GM10266 (cell line): ENCODE measurements at regions not wholly inside any gene's neighbourhood (a gene's known extent, or its start where the extent isn't known, plus 50 kb on each side); places are given as distances from the start of the nearest gene placed in this dataset.
"Not testable (repeated sequence)": the region's sequence is repeated elsewhere in the genome, so short reads cannot be mapped to it uniquely, and the experiment has no call there.

Source experiments
- DNase-seq: peaks from one replicate; pipeline ENCODE4 v3.0.0; 2012; ENCODE audit errors: extremely low spot score
- TF ChIP-seq, protein P1 (sequence below): IDR thresholded peaks from 2 replicates; pipeline ENCODE4 v1.5.1; 2012; ENCODE audit warnings: mild to moderate bottlenecking, low read depth; ENCODE audit not compliant: control insufficient read depth, insufficient read depth; ENCODE audit errors: missing control alignments

DNA sequence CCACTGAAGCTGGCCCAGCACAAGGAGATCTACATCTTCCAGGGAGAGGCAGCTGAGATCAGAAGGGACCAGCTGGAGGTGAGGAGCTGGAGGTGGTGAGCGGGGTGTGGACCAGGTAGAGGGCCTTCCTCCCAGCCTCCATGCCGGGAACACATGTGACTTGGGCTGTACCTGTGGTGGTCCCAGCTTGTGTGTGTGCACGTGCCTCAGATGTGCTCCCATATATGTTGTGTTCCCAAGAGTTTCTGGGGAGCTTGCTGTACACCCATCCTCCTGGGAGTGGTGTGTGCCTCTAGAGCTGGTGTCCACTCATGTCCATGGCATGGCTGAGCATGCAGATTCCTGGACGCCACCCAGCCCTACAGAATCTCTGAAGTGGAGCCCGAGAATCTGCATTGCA is 183.7 kb upstream of the AKAP13 start:
- not testable (repeated sequence) for DNase-seq

DNA sequence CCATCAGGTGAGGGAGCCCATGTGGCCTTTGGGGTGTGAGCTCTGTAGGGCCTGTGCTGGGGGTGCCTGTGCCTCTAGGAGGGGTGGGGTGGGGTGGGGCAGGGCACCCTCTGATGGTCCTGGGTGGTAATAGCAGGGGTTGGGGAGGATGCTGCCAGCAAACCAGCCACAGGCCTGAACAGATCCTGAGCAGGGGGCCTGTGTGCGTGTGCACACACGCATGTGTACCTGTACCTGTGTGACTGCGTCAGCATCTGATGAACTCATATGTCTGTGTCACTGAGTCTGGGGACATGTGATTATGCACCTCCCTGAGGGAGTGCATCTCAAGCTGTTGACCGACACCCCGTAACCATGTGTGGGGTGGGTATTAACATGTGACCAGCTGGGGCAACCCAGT is 182.8 kb upstream of the AKAP13 start:
- DNase-seq: not testable (repeated sequence)

DNA sequence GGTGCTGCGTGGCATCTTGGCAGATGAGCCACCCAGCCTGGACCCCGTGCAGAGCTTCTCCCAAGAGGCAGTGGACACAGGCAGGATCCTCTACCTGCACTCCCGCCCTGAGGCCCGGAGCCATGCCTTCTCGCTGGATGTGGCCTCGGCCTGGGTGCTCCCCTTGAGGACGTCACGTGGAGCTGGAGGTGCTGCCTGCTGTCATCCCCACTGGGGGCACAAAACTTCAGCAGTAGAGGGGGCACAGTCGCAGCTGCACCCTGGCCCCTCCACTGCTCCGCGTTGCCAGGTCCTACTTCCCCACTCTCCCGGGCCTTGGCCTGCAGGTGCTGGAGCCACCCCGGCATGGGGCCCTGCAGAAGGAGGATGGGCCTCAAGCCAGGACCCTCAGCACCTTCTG is 182.0 kb upstream of the AKAP13 start:
- DNase-seq: not testable (repeated sequence)

DNA sequence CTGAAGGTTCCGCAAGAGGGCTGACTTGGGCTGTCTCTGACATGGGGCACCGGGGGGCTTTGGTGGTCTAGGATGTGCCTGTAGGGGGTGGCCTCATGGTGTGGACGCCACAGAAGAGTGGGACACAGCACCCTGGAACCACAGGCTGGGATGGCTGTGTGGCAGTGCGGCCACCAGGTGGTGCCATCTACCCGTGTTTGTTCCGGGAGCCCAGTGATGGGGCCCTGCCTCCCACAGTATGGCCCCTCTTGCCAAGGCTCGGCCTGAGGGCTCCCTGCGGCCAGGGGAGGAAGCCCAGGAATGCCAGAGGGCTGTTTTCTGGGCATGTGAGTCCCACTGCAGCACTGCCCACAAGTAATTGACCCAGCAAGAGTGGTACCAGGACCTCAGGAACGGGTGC is 180.2 kb upstream of the AKAP13 start:
- not testable (repeated sequence) for DNase-seq
- TF ChIP-seq, protein P1, sequence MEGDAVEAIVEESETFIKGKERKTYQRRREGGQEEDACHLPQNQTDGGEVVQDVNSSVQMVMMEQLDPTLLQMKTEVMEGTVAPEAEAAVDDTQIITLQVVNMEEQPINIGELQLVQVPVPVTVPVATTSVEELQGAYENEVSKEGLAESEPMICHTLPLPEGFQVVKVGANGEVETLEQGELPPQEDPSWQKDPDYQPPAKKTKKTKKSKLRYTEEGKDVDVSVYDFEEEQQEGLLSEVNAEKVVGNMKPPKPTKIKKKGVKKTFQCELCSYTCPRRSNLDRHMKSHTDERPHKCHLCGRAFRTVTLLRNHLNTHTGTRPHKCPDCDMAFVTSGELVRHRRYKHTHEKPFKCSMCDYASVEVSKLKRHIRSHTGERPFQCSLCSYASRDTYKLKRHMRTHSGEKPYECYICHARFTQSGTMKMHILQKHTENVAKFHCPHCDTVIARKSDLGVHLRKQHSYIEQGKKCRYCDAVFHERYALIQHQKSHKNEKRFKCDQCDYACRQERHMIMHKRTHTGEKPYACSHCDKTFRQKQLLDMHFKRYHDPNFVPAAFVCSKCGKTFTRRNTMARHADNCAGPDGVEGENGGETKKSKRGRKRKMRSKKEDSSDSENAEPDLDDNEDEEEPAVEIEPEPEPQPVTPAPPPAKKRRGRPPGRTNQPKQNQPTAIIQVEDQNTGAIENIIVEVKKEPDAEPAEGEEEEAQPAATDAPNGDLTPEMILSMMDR: peak; percentile 14

DNA sequence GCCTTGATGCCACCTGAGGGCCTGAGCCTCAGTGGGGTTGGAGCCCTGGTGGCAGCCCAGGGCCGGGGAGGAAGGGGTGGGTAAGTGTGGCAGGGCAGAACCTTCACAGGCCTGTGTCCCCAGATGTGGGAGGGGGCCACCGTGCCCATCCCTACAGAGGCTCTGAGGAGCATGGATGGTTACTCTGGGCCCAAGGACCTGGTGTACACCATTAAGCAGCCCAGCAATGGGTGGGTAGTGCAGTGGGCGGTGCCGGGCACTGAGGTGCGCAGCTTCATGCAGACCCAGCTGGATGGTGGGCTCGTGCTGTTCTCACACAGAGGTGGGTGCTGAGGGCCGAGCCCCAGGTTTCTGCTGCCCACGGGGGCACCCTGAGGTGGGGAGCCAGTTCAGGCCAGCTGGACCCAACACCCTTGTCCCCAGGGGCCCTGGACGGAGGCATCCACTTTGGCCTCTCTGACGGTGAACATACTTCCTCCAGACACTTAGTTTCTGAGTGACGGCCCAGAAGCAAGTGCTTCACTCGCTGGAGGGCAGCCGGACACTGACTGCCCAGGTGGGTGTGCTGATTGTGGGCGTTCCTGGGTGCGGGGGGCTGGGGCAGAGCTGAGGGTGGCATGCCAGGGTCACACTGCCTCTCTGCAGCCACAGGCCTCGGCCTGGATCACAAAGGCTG is 179.1 kb upstream of the AKAP13 start:
- not testable (repeated sequence) for DNase-seq

DNA sequence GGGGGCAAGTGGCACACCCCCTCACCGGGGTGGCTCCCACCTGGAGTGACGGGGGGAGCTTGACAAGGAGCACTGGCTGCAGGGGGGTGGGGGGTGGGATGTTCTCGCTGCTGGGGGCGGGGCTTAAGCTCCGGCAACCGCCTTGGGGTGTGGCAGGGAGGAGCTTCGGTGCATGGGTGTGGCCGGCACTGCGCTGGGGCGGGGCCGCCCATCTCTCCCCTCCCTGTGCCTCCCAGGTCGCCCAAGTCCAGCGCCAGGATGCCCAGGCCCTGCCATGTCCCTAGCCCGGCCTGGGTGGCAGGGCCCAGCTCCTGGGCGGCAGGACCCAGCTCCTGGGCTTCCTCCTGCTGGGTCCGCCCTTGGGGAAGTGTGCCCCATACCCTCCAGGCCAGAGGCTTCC is 175.9 kb upstream of the AKAP13 start:
- DNase-seq: not testable (repeated sequence)

DNA sequence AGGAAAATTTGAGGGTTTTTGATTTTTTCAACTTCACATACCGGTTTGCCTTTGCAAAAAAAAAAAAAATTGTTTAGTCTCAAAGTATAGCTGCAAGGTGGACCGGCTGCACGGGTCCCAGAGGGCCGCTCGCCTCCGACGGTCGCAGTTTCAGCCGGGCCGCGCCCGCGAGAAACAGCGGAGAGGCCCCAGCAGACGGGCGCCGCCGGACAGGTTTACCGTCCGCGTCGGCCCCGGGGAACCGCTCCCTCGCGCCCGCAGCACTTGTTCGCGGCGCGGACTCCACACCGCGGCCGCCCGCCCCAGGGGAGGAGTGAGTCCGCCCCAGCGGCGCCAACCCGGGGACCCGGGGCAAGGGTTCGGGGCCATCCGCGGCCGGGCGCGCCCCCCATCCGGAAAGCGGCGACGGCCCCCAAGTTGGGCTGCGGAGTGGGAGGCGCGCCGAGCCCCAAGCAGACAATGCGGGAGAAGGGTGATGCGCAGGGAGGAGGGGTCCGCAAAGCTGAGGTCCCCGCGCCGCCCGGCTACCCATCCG is 146.5 kb upstream of the AKAP13 start:
- not testable (repeated sequence) for DNase-seq

DNA sequence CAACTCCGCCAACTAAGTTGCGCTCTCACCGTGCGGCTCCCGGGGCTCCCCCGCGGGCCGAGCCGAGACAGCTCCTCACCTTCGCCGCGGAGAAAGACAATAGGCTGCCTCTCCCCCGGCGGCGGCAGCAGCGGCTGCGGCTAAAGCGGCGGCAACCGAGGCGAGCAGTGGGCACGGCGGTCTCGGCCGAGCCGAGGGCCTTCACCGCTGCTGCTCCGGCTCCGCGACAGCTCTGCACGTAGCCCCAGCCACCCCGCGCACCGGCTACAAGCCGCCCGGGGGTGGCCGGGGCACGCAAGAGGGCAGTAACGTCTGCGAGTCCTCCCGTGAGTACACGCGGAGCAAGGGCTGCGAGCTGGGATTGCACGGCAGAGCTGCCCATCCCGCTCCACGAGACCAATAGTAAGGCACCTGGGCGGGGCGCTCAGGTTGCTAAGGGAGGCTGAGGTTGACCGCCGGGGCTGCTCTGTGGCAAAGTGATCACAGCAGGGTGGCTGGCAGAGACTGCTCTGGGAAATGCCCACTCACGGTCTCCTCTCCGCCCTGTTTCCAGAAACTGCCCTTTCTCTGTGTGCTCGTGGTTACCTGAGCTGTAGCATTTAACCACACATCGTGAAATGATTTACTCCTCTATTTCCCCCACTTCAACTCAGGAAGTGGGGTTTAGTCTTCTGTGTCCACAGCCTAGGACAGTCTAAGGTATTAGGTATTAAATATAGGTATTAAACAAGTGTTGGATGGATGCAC is 145.8 kb upstream of the AKAP13 start:
- not testable (repeated sequence) for DNase-seq

DNA sequence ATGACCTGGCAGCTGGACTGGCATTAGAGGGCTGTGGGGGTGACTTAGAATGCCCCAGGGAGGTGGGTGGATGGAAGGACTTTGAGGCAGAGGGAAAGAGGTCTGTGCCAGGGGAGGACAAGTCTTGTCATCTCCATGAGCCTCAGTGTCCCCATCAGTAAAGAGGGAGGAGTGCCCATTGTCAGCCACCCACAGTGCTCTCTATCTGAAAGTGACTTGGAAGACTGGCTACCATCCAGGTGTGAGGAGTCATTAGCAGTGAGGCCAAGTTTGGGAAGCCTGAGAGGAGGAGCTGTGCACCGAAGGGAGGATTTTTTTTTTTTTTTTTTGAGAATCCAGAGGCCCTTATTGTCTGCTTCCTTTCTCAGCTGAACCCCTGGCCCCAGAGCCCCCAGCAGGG is 136.3 kb upstream of the AKAP13 start:
- not testable (repeated sequence) for DNase-seq

DNA sequence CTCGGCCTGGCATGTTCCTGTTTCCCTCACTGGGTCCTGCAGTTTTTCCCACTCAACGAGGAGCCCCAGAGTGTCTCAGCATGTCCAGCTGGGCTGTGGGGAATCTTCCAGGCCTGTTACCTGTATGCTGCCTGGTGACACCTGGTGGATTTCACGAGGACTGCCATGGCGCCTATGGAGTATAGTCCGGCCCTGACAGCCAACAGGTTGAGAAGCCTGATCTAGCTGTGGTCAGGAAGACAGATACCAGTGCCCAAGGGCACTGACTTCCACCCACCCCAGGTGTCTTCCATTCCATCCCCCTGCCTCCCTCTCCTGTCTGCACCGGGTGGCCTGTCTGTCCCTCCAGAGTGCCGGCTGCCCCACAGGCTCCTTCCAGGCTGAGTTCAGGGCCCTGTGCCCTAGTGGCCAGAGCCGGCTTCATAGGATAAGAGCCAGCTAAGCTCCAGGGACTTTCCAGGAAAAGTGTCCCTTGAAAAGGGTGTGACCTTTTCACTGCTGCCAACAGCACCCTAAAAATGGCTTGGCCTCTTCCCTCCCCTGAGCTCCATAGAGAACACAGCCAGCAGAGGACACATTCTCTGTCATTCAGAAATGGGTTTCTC is 129.4 kb upstream of the AKAP13 start:
- not testable (repeated sequence) for DNase-seq
- TF ChIP-seq, protein P1: peak; percentile 8

DNA sequence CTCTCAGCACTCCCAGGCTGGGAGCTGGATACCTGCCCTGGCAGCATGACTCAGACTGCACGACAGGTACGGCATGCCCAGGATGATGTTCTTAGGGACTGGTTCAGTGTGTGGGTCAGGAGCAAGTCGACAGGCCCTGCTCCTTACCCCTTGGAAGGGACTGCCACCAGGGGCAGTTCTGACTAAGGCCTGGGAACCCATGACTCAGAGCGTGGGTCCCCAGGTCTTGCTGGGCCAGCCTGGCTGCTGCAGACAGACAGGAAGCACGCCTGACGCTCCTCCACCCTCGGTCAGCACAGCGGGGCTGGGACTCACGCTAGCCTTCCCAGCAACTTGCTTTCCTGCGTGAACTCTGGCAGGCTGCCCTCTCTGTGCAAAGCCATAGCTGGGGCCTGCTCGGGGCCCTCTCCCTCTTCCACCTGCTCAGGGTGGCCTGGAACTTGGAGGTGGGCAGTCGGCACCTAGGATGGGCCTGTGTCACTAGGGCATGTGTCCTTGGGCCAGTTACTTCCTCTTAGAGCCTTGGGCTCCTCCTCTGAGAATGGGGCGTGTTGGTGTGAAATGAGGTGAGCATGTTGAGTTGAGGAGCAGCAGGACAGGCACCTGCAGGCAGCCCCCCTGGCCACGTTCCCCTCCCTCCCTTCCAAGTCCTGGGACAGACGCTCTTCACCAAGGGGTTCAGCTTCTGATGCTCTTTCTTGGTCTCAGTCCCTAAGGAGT is 127.0 kb upstream of the AKAP13 start:
- DNase-seq: peak; percentile 36

DNA sequence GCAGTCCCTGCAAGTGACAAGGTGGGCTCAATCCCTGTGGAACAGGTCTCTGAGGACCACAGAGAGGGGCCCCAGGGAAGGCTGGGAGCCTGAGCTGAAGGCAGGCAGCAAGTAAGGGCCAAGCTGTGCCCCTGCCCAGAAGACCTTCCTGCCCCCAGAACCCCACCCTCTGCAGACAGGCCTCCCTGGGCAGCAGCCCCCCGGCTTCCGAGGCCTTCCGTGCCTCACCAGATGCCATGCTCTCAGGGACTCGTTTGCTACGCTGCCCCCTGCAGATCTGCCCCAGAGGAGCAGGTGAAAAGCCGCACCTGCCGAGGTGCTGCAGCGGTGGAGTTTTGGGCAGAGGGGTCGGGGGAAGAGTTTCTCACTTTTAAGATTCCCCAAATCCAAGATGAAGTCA is 125.4 kb upstream of the AKAP13 start:
- not testable (repeated sequence) for DNase-seq

DNA sequence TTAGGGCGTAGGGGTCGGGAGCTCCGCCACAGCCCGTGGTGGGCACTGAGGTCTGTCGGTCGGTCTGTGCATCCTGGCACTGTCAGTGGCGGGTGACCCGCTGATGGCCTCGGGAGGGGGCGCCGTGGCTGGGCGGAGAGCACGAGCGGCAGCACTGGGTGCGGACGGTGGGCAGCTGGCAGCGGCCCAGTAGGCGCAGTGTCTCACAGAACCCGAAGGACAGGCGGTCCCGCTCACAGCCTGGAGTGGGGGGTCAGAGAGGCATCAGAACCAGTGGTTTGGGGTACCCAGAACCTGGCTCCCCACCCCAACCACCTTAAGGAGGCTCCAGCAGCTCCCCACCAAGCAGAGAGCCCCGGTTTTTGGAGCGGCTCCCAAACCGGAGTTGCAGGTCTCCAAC is 124.9 kb upstream of the AKAP13 start:
- DNase-seq: not testable (repeated sequence)

DNA sequence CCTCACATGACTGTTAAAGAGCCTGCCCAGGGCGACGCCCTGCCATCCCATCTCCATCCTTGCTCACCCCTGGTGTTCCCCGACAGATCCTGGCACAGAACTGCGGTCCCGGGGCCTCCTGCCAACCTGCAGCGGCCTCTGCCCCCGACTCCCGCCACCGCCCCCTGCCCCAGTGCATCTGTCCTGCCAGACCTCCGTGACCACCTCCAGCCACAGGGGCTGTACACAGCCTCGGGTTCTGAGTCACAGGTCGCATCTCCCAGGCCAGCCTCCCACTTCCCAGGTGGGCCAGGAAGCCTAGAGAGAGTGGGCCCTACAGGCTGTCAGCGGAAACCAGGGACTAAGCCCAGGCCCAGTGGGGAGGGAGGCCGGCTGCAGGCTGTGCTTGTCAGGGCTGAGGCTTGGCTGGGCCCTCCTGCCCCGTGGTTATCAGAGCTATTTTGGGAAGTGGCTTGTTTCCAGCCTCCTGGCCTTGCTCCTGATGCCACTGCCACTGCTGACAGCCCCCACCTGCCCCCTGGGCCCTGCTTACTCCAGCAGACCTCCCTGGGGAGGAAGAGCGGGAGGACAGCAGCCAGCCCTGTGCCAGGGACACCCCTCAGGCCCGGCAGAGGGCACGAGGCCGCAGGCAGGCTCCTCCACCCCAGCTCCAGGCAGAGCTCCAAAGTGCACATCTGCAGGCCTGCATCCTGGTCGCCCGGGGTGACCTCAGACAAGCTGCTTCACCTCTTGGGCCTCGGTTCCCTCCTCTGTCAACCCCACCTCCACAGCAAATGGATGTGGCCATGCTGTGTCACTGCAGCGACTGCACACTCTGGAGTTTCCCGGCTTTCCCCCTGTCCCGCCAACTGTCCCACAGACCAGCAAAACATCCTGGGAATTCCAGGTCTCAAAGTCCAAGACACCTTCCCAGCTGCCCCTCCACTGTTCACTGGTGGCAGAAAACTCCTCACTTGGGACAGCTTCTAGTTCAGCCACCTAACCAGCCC is 124.1 kb upstream of the AKAP13 start:
- DNase-seq: not testable (repeated sequence)

DNA sequence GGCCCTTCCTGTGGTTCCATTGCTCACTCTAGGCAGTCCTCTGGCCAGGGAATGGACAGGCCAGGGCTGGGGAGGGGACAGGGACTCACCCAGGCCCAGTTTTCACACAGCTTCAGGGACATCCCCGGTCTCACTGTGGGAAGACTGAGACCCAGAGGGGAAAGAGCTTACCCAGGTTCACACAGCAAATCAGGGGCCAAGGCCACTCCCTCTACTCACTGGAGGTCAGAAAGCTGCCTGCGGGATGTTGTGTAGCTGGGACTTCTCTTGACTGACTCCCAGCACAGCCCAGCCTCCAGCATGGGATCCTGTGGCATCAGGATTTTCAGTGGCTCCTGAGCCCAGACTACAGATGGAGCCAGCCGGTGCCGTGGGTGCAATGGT is 122.3 kb upstream of the AKAP13 start:
- not testable (repeated sequence) for DNase-seq

DNA sequence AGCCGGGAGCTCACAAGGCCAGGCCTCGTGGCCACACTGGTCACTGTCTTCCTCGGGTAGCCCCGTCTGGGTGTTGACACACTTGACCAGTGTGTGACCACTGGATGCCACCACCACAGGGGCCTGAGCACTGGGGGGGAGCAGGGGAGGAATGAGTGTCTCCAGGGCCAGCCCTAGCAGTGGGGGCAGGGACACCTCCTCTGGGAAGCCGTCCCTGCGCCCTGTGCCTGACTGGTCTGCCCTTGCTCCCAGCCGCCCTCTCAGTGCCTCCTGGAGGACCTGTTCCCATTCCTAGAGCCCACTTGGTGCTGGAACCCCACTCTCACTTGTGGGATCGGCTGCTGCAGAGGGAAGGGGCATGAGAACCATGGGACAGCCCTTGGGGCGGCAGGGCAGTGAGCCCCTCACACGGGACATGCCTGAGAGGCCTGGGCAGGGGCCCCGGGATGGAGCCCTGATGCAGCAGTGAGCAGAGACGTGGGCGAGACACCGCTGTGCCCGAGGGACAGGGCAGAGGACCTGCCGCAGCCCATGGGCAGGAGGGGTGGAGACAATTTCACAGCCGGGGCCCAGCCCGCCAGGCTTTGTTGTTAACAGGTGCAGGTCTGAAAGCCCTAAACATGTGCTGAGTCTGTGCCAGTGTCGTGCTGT is 121.7 kb upstream of the AKAP13 start:
- not testable (repeated sequence) for DNase-seq
